Transverse colon (tissue), 4 donors: ENCODE measurements at regions not wholly inside any gene's neighbourhood (a gene's known extent, or its start where the extent isn't known, plus 50 kb on each side); places are given as distances from the start of the nearest gene placed in this dataset.

Experiments used
- CTCF ChIP-seq, 5 experiments: fragments of 200-600 bp in 3 of 5; fragments of 450-650 bp in 2 of 5; sonication (generic) in 3 of 5; IDR thresholded peaks; 1 replicate in 2 of 5; 2 replicates in 3 of 5; pipeline ENCODE4 v1.5.1; 2016 to 2017; ENCODE audit warnings: antibody characterized with exemption in 5 of 5, inconsistent platforms in 3 of 5, mild to moderate bottlenecking in 2 of 5, moderate library complexity in 1 of 5
- EP300 ChIP-seq: sonication (generic); formaldehyde crosslinking; IDR thresholded peaks from one replicate; pipeline ENCODE4 v1.6.1; 2017; ENCODE audit warnings: antibody characterized with exemption, low read depth
- POLR2A ChIP-seq: fragments of 450-650 bp; IDR thresholded peaks from one replicate; pipeline ENCODE4 v1.6.1; 2016; ENCODE audit warnings: antibody characterized with exemption, mild to moderate bottlenecking, moderate library complexity
- POLR2AphosphoS5 ChIP-seq, 3 donors: sonication (generic); formaldehyde crosslinking; IDR thresholded peaks; one replicate each; pipeline ENCODE4 v1.6.1; 2016; ENCODE audit warnings: antibody characterized with exemption in 3 of 3

GRCh38 chr1:58038574-58038973 lies 508.0 kb downstream of the OMA1 start:
- TF ChIP-seq CTCF (IDR thresholded peaks at IDR 0.05) (no peak), POLR2A (no peak), POLR2AphosphoS5 (IDR thresholded peaks at IDR 0.05) (no peak), EP300 (no peak)
